Adrenal gland (tissue), 5 donors: ENCODE measurements at regions not wholly inside any gene's neighbourhood (a gene's known extent, or its start where the extent isn't known, plus 50 kb on each side); places are given as distances from the start of the nearest gene placed in this dataset.

ENCODE experiments used
- POLR2A ChIP-seq, 2 donors: fragments of 450-650 bp; IDR thresholded peaks; one replicate each; pipeline ENCODE4 v1.6.1; 2017; ENCODE audit warnings: antibody characterized with exemption in 2 of 2, mild to moderate bottlenecking in 2 of 2, moderate library complexity in 1 of 2
- TF ChIP-seq, protein P1 (sequence below), 6 experiments: fragments of 450-650 bp in 4 of 6; fragments of 200-600 bp in 2 of 6; sonication (generic) in 1 of 6; IDR thresholded peaks; 1 replicate in 5 of 6; 2 replicates in 1 of 6; pipeline versions ENCODE4 v1.5.1 to v1.8.0; 2016 to 2021; ENCODE audit warnings: antibody characterized with exemption in 6 of 6, mild to moderate bottlenecking in 2 of 6, moderate library complexity in 1 of 6
- donor health status: DM: no; HTN: no; CAD: no.

DNA sequence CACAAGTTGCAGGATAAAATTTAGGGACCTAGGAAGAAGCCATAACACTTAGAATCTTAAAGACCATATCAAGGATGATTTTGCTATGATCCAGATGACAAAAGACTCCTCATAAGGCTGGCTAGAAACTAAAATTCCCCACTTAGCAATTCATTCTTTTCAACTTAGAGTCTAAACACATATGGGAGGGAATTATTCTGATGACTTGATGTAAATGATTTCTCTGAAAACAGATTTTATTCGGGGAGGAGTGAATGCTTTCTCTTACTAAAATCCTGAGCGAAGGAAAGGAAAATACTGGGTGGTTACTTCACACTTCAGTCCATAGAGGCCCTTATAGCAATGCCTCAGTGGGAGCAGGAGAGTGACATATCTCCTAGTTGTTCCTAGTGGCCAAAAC, 138.7 kb upstream of the SORCS1 start:
- TF ChIP-seq, protein P1, sequence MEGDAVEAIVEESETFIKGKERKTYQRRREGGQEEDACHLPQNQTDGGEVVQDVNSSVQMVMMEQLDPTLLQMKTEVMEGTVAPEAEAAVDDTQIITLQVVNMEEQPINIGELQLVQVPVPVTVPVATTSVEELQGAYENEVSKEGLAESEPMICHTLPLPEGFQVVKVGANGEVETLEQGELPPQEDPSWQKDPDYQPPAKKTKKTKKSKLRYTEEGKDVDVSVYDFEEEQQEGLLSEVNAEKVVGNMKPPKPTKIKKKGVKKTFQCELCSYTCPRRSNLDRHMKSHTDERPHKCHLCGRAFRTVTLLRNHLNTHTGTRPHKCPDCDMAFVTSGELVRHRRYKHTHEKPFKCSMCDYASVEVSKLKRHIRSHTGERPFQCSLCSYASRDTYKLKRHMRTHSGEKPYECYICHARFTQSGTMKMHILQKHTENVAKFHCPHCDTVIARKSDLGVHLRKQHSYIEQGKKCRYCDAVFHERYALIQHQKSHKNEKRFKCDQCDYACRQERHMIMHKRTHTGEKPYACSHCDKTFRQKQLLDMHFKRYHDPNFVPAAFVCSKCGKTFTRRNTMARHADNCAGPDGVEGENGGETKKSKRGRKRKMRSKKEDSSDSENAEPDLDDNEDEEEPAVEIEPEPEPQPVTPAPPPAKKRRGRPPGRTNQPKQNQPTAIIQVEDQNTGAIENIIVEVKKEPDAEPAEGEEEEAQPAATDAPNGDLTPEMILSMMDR (IDR thresholded peaks at IDR 0.05) = no peak
- TF ChIP-seq POLR2A (IDR thresholded peaks at IDR 0.05) = no peak
